Amygdala (tissue), 56 donors: ENCODE measurements at regions not wholly inside any gene's neighbourhood (a gene's known extent, or its start where the extent isn't known, plus 50 kb on each side); places are given as distances from the start of the nearest gene placed in this dataset.
A peak's percentile ranks its signal among the peaks of the same experiment; 100 is the strongest.
"Not testable (repeated sequence)": the region's sequence is repeated elsewhere in the genome, so short reads cannot be mapped to it uniquely, and the experiment has no call there.

Source experiments
- DNase-seq, 56 donors: peaks; one replicate each; lab custom pipeline; 2025; lab: John Stamatoyannopoulos, UW

DNA sequence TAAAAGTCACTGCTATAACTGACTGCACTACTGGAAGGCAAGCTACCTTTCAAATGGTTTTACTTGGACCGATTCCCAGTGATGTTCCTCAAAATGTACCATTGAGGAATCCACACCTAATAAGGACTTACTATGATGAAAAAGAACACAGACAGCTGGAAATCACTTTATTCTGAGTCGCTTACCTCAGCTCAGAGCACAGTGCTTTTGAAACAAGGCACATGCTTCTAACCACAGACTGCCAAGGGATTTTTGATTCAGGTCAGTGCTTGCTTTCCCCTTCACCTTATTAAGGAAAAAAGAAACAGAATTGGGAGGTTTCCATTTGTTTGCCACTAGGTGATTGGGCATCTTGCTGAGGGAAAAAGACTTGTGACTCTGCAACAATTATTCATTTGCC, 707.5 kb upstream of the FSHR start:
- peak in 2 of 56 donors; percentile 5 to 9 for DNase-seq

DNA sequence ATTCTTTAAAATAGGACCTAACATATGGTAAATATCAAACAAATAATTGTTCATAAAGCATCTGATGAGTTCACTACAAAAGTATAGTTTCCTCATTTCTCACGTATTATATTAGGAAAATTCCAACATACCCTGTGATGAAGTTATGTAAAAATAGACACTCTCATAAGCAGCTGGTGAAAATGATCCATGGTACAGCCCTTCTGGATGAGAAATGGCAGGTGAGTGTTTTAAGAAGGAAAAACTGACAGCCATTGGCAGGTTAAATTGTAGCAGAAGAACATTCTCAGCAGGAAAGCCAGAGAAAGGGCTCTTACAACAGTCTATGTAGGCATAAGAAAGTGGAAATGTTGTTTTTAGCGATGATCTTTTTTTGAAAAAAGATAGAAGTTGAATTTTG, 706.5 kb upstream of the FSHR start:
- no peak for DNase-seq

DNA sequence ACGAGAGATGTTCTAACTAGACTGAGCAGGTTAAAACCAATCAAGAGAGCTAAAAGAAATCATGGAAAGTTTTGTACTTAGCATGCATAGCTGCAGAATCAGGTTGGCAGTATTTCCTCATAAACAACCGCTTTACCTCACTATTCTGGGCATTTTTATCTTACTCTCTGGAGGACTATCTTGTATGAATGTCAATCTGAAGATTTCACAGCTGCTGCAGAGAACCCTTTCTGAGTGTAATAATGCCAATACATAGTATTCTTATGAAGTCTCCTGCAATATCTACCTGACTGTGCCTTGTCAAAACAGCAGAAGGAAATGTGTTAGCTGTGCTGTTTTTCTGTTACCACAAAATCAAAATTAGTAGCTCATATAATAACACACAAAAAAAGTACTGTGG, 705.9 kb upstream of the FSHR start:
- DNase-seq: no peak

DNA sequence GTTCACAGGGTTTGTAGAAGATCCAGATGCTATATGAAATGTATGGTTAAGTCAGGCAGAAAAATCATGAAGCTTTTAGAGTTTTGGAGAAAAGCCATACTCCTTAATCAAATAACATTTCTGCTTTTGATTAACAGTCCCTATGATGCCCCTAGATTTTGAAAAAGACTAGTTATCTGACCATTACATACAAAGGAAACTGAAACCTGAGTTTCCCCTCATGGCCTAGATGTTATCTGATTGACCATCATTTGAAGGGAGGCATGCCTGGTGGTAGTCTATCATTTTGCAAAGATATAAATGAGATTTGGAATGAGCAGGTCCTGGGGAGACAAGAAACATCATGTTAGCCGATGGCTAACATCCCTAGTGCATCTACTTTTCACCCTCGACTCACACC, 704.3 kb upstream of the FSHR start:
- DNase-seq: no peak

DNA sequence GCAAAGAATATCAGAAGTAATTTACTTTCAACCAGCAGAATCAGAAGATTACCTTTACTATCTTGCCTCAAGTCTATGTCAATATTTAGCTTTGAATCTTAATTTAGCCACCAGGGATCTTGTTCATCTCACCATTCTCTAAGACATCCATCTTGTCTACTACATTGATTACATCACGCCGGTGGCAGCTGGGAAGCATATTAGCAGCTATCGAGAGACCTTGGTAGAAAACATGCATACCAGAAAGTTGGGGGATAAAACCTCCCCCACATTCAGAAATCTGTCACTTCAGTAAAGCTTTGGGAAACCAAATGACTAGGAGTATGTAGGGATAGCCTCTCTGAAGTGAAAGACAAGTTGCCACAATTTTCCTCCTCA, 703.8 kb upstream of the FSHR start:
- DNase-seq: no peak

DNA sequence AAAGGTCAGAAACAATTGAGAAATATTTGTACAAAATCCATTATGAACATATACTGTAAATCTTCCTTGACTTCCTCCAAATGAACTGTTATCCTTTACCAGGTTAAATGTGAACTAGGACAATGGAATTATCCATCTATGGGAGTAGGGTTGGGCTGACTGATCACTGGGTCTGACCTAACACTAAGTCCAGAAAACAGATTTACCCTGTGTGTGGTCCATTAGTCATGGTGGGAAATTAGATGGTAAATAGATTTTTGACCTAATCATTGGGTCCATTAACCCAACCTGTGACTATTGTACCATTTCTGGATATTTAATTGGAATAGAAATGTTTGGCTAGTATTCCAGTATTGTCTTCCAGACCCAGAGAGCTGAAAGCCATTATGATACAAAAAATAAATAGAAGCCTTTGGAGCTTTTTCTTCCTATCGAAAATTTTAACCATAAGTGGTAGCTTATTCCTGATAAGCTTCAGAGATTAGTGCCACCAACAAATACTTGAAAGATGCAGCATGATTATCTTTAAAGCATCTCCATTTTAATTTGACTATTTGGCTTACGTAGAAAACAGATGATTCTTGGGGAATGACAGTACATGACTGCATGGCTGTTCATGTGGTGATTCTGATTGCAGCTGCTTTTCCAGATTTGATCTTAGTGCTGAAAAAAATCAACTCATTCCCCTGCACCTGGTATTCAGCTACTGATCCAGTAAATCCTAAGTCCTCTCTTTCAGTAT, 703.2 kb upstream of the FSHR start:
- no peak for DNase-seq

DNA sequence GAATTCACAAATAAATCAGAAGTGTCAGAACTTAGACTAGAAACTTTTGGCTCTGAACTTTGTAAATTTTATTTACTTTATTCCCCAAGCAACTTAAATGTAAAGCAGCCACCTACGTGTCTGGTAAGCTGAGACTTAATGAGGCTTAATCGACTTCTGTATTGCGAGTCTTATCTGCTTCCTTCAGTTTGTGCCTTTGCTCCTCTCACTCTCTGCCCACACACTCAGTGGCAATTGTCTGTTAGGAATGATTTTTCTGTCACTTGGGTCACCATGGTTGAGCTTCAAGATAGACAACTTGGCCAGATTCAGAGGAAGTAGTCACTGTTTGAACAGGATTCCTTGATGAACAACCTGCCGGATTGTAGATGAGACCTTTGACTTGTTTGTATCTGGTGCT, 691.4 kb upstream of the FSHR start:
- DNase-seq: no peak

DNA sequence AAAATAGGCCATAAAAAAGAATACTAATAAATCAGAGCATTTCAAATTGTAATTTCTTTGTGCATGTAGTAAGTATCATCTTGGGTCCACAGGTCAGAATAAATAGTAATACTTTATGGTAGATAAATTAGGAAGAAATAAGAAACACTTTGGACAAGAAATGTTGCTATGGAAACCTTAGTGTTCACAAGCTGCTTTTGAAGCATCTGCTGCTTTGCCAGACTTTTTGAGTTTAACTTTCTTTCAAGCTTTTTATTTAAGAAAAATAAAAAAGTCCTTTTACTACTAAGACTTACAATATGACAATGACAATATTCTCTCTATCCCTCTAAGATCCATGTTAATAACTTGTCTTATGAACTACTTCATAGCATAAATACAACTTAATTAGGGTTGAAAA, 690.7 kb upstream of the FSHR start:
- no peak for DNase-seq

DNA sequence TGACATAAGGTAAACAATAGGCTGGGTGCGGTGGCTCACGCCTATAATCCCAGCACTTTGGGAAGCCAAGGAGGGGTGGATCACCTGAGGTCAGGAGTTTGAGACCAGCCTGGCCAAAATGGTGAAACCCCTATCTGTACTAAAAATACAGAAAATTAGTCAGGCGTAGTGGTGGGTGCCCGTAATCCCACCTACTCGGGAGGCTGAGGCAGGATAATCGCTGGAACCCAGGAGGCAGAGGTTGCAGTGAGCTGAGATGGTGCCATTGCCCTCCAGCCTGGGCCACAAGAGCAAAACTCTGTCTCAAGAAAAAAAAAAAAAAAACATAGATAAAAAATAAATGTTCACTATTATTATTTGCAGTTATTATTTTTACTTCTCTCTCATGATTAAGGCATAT, 689.8 kb upstream of the FSHR start:
- DNase-seq: not testable (repeated sequence)

DNA sequence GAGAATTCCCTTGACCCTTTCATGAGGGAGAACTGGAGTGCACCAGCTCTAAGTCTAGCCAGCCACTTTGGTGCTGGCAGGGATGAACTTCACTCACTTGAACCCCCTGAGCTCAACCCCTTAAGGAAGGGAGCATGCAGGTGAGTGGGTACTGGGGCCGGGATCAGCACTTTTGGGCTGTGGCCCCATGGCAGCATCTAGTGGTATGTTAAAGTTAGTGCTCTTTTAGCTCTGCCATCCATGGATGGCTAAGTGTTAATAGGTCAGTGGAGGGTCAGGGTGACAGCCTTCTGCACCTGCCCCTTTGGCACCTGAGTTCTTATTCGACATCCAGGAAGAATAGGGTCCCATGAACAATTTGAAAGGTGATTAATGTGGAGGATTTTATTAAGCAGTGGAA, 689.0 kb upstream of the FSHR start:
- no peak for DNase-seq

DNA sequence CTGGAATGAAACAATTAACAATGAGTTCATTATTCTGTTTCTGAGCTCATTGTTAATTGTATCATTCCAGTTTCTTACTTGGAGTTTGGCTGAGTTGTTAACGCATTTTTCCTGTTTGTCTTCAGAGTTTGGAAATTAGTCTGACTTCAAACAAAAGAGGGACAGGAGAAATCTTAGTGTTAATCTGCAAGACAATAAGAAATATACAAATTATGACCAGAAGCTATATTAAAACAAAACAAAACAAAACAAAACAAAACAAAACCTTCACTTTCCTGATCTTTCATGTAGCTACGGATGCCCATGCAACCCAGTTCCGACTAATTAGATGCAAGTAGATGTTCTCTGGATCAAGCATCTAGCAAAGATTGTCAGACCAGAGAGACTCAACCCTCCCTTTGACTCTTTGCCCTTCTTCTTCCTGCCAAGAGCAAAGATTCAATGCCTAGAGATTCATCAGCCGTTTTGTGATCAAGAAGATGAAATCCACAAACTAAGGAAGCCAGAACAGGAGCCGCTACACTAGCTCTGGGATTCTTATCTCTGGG, 686.2 kb upstream of the FSHR start:
- peak in 3 of 56 donors; percentile 1 to 8 (median 5) for DNase-seq

DNA sequence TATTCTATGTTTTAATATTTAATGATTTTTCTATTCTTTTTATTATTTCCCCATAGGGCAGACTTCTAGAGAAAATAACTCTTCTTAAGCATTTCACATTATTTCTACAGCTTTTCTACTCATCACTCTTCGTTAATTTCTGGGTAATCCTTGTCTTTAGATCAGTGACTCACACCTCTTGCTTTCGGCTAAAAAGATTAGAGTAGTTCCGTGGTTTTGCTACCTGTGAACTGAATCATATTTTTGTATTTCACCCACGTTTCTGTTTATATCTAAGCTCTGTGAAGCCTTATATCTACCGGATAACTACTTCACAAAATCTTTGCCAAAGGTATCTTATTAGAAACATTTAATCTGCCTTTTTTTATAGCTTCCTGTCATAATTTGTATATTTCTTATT, 685.5 kb upstream of the FSHR start:
- no peak for DNase-seq

DNA sequence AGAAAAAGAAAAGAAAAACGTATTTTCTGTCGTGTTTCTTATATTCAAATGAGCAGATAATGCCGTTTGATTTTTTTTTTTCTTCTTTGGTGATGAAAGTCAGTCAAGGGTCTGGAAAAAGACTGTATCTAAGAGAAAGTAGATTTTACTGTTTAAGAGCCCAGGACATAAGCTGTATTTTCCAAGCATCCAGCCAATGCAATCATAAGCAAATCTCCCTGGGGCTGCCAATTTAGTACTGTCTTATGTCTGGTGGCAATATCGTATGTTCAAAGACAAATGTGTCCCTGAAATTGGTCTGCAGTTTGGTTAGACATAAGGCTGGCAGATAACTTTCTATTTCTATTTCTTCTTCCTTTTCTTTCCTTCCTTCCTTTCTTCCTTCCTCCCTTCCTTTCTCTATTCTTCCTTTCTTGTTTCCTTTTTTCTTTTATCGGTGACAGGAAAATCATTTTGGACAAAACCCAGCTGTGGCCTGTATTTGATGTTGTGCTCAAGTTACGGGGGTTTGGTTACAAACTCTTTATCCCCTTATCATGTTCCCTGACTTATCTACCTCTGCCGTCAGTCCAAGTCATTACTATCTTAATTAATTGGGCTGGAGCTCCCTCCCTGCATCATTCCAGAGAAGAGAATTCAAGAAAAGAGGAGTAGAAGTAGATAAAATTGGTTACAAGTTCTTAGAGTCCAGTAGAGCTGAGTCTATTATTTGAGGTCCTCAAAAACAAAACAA, 683.4 kb upstream of the FSHR start:
- DNase-seq: no peak

DNA sequence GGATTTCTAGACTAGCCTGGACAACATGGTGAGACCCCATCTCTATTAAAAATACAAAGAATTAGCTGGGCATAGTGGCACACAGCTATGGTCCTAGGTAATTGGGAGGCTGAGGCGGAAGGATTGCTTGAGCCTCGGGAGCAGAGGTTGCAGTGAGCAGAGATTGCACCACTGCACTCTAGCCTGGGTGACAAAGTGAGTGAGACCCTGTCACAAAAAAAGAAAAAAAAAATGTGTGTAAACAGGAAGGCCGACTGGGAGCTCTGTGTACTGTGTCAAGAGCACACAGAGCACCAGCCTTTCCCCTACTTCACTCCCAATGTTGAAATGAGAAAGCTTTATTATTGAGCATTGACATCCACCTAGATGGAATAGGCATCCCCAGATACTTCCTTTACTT, 681.7 kb upstream of the FSHR start:
- no peak for DNase-seq

DNA sequence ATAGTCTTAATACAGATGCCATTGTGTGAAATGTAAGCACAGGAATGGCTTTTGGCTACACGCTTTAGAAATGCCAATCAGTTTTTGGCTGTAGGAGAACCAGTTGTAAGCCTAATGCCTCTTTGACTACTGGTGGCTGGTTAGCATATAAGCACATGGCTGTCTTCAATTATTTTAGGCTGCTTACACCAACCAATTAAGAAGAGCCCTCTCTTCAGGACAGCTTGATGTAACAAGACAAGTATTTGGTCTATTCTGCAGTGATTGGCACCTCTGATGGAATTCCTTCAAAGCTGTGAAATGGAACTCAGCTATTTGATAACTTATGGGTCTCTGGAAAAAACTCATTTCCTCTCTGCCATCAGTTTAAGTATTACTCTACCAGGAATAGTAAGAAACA, 680.1 kb upstream of the FSHR start:
- DNase-seq: no peak

DNA sequence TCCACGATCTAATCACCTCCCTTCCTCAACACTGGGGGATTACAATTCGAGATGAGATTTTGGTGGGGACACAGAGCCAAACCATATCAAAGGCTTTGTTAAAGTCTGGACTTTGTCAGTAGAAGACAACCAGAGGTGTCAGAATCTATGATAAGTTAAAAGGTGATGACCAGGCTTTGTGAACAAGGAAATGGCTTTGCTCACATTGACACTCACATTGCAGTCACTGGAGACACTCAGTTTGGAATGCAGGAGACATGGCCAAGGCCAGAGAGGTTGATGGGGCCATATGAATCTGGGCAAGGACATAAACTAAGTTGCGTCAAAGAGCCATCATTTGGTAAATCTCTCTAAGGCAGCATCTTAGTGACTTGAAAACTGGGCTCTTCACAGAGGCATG, 678.2 kb upstream of the FSHR start:
- DNase-seq: no peak

DNA sequence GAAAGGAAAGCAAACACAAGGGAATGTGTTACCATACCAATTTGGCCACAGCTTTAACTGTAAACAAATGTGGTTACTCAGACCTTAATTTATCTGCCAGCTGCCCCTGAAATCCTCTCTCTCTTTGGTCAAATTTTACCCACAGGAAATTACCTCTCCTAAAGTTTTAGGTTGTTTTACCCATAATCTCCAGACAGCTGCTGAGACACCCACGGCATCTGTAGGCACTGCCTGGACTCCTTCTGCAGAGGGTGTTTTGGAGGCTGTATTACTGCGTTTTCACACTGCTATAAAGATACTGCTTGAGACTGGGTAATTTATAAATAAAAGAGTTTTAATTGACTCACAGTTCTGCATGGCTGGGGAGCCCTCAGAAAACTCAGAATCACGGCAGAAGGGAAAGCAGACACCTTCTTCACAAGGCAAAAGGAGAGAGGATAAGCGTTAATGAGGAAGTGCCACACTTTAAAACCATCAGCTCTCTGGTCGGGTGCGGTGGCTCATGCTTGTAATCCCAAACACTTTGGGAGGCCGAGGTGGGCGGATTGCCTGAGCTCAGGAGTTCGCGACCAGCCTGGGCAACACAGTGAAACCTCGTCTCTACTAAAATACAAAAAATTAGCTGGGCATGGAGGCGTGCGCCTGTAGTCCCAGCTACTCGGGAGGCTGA, 677.5 kb upstream of the FSHR start:
- peak in 7 of 56 donors; percentile 1 to 24 (median 10) for DNase-seq

DNA sequence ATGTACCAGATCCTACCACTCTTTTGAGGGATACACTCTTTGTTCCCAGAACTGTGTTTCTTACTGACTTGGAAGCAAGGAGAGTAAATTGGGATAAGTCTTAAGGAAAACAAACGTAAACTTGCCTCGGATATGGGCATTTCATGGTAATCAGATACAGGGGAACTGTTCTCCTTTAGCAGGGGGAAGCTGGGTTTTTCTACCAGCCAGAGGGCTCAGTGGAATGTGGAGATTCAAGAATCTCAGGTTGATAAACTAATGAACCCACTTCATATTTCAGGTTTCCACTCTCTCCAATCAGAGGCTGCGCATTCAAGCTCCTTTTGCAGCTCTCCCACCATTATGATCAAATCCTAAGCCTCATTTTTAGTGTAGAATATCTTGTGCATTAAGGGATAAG, 676.5 kb upstream of the FSHR start:
- DNase-seq: no peak

DNA sequence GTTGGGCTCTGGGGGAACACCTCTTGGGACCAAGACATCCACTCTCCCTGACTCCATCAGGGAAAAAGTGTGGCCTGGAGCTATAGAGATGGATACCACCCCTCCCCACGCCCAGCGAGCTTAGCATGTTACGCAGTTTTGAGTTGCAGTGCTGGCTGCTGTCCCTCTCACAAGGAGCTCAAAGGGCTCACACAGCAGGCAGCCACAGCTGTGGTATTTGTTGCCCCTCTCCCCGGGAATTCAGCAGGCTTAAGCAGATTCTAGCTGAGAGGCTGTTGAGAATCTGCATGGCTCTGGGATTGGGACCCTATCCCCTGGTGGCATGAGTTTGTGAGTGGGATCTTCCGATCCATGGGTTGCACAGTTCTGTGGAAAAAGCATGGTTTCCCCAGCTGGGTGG, 673.1 kb upstream of the FSHR start:
- no peak for DNase-seq

DNA sequence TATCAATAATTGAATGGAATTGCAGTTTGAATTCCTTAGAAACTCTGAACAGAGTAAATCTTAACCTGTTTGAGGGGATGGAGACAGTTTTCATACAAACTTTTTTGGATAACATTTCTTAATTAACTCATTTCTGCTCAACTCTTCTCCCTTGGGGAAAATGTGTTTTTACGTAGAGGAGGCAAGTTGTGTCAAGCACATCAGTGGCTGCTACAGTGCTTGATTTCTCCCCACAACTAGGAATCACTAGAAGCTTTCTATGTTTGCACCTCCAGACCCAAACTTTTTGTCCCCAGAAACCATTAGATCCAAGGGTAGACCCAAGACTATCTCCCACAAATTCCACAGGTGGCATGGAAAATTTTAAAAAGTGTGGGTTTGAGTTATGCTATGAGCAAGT, 658.9 kb upstream of the FSHR start:
- DNase-seq: no peak

DNA sequence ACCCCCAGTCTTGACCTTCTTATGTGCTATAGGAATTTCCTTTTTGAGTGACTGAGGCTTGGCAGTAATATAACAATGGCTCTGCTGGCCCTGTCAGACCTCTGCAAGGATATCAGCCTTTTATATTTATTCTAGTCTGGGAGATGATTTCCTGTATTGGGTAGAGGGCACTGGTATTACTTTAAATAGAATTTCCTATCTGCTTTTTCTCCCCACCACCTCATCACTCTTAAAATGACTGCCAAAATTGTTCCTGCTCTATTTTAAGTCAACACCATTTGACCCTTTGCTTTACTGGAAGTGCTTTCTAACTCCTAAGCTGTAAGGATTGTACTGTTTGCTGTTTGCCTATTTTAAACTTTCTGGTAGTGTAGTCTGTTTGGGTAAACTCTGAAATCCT, 658.4 kb upstream of the FSHR start:
- no peak for DNase-seq

DNA sequence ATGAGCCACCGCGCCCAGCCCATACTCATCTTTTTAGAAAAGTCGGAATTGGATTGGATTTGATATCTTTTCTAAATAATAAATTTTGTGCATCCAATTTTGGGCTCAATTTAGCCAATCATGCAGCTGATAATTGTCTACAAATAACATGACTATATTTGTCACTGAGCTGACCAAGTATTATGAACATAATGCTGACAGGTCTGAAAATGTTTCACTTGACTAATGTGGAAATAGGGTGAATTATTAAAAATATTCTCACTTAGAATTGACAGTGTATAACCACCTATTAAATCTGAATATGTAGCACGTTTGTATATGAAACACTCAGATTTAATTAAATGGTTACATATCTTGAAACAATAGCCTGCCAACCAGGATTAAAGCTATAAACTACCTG, 657.2 kb upstream of the FSHR start:
- no peak for DNase-seq
